Activated CD8-positive, alpha-beta T cell treated with anti-CD3 and anti-CD28 coated beads for 36 hours (primary cell): ENCODE measurements at regions not wholly inside any gene's neighbourhood (a gene's known extent, or its start where the extent isn't known, plus 50 kb on each side); places are given as distances from the start of the nearest gene placed in this dataset.

Source experiments
- ATAC-seq: fragments of 200-7000 bp; cut with Tn5 transposase; one replicate; pipeline ENCODE4 v1.10.0; 2021; ENCODE audit warnings: mild to moderate bottlenecking, moderate library complexity
- CTCF ChIA-PET: fragments of 350-600 bp; sonication (Branson Sonifier 250); formaldehyde crosslinking; loops from one replicate; lab custom pipeline; 2021; ENCODE audit warnings: antibody characterized with exemption; lab: Charles Lee
- POLR2A ChIA-PET: fragments of 350-600 bp; sonication (Branson Sonifier 250); formaldehyde crosslinking; loops from one replicate; lab custom pipeline; 2021; ENCODE audit warnings: antibody characterized with exemption; lab: Charles Lee
- DNase-seq: peaks from one replicate; pipeline ENCODE4 v3.0.0-alpha.2; 2020
- H3K27ac Mint-ChIP-seq: one replicate; pipeline ENCODE4 v1.8.0; 2021; ENCODE audit warnings: mild to moderate bottlenecking, mixed read lengths
- H3K27me3 Mint-ChIP-seq: one replicate; pipeline ENCODE4 v1.8.0; 2021; ENCODE audit warnings: mixed read lengths
- H3K36me3 Mint-ChIP-seq: one replicate; pipeline ENCODE4 v1.8.0; 2021; ENCODE audit warnings: low read depth, mixed read lengths
- H3K4me1 Mint-ChIP-seq: one replicate; pipeline ENCODE4 v1.8.0; 2021; ENCODE audit warnings: low read depth, mixed read lengths
- H3K4me3 Mint-ChIP-seq: one replicate; pipeline ENCODE4 v1.8.0; 2021; ENCODE audit warnings: mild to moderate bottlenecking, moderate library complexity, mixed read lengths
- H3K9me3 Mint-ChIP-seq: one replicate; pipeline ENCODE4 v1.8.0; 2021; ENCODE audit warnings: mixed read lengths
- intact Hi-C: fragments of 100-400 bp; cut with micrococcal nuclease; formaldehyde crosslinking; loops from one replicate; pipeline ENCODE4 v1.10.0; 2022
- TF ChIP-seq, protein P1 (sequence below): fragments of 200-600 bp; IDR thresholded peaks from one replicate; pipeline ENCODE4 v1.8.0; 2022; ENCODE audit warnings: antibody characterized with exemption, mild to moderate bottlenecking

DNA sequence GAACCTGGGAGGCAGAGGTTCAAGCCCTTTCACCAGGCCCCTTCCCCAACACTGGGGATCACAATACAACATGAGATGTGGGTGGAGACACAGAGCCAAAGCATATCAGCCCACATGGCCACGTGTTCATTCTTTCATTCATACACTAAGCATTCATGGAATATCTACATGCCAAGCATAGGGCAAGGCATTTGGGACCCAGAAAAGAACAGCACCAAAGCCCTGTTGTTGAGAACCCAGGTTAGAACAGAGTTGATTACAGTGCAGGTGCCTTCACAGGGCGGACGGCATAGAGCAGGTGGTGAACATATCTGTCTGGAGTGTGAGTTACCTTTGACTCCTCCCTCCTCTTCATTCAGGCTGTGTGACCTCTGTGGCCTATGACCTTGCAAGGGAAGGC lies 159.4 kb upstream of the GSC start:
- DNase-seq = no peak
- intact Hi-C loops = no loop called here
- H3K4me3 Mint-ChIP-seq = no peak overlapping the region
- no peaks in the 10 kb centered on the region for H3K27me3 Mint-ChIP-seq
- no peak overlapping the region for H3K27ac Mint-ChIP-seq
- no peaks in the 10 kb centered on the region for H3K4me1 Mint-ChIP-seq
- ChIA-PET POLR2A (no interaction called here), CTCF (no interaction called here)
- ATAC-seq = no peak
- no peaks in the 10 kb centered on the region for H3K36me3 Mint-ChIP-seq
- H3K9me3 Mint-ChIP-seq = no peaks in the 10 kb centered on the region
- TF ChIP-seq, protein P1, sequence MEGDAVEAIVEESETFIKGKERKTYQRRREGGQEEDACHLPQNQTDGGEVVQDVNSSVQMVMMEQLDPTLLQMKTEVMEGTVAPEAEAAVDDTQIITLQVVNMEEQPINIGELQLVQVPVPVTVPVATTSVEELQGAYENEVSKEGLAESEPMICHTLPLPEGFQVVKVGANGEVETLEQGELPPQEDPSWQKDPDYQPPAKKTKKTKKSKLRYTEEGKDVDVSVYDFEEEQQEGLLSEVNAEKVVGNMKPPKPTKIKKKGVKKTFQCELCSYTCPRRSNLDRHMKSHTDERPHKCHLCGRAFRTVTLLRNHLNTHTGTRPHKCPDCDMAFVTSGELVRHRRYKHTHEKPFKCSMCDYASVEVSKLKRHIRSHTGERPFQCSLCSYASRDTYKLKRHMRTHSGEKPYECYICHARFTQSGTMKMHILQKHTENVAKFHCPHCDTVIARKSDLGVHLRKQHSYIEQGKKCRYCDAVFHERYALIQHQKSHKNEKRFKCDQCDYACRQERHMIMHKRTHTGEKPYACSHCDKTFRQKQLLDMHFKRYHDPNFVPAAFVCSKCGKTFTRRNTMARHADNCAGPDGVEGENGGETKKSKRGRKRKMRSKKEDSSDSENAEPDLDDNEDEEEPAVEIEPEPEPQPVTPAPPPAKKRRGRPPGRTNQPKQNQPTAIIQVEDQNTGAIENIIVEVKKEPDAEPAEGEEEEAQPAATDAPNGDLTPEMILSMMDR = no peak

DNA sequence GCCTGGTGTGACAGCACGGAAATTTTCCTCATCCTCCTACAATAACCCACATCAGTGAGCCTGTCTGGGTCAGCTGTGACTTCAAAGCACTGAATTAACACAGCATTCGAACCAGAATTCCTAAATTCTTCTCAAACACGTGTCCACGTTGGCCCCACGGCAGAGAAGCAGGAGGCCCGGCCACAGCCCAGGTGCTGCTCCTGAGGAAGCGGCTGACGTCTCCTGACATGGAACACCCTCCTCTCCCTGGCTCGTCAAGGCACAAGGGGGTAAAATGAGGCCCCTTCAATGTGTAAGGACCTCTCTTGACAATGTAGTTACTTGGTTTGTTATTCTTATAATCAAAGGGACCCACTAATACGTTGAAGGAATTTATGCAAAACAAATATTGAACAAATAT lies 156.3 kb upstream of the GSC start:
- no peaks in the 10 kb centered on the region for H3K36me3 Mint-ChIP-seq
- TF ChIP-seq, protein P1 = no peak
- no peaks in the 10 kb centered on the region for H3K4me1 Mint-ChIP-seq
- ATAC-seq (no peak), DNase-seq (no peak)
- no peaks in the 10 kb centered on the region for H3K9me3 Mint-ChIP-seq
- ChIA-PET POLR2A (no interaction called here), CTCF (no interaction called here)
- H3K4me3 Mint-ChIP-seq = no peak overlapping the region
- no peak overlapping the region for H3K27ac Mint-ChIP-seq
- H3K27me3 Mint-ChIP-seq = no peaks in the 10 kb centered on the region
- intact Hi-C loops = no loop called here

DNA sequence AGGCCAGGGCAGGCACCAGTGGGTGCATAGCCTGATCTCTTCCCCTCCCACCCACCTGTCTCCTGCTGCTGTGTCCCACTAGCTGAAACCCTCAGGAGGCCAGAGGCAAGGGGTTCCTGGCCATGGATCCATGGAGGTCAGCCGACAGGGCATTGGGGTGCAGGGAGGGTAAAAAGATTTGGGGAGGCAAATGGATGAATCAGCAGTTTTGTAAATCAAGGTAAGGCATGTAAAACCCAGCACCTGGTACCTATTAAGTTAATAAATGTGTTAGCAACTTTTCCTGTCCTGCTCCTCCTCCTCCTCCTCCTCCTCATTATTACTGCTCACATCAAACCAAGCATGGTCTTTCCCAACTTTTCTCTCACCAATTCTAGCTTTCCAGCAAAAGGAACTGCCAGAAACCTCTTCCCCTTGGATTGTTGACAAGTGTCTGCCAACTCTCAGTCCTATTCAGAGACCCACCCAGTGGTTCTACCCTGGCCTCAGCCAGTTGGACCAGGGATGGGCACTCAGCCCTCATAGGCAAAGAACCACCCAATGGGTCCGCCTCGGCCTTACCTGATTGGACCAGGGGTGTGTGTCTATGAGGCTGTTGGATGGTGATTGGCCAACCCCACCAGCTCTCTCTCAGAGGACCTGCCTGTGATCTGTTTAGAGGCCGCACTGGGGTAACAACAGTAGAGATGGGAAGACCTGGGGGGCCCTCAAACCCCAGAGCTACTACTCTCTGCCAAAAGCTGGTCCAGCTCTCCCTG lies 155.7 kb upstream of the GSC start:
- POLR2A ChIA-PET = no interaction called here
- H3K27me3 Mint-ChIP-seq = no peaks in the 10 kb centered on the region
- no peaks in the 10 kb centered on the region for H3K36me3 Mint-ChIP-seq
- ATAC-seq = no peak
- TF ChIP-seq, protein P1 = no peak
- intact Hi-C loops = no loop called here
- no peaks in the 10 kb centered on the region for H3K9me3 Mint-ChIP-seq
- CTCF ChIA-PET = no interaction called here
- H3K4me3 Mint-ChIP-seq = no peak overlapping the region
- no peak for DNase-seq
- no peak overlapping the region for H3K27ac Mint-ChIP-seq
- H3K4me1 Mint-ChIP-seq = no peaks in the 10 kb centered on the region

DNA sequence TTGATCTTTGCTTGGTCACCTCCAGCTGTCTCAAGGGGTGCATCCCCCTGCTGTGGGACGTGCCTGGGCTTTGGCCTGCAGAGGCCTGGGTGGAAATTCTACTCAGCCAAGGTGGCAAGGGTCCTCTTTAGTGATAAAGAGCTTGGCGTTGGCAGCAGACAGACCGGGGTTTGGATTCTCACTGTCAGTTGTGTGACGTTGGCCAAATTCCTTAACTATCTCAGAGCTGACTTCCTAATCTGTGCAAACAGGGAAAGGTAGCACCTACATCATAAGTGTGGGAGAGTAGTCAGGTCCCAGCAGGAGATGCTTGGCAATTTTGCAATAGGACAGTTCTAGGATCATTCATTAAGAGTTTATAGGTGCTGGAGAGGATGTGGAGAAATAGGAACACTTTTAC lies 154.3 kb upstream of the GSC start:
- ChIA-PET POLR2A (no interaction called here), CTCF (no interaction called here)
- intact Hi-C loops = no loop called here
- Mint-ChIP-seq H3K36me3 (no peaks in the 10 kb centered on the region), H3K9me3 (no peaks in the 10 kb centered on the region), H3K4me1 (no peaks in the 10 kb centered on the region), H3K27ac (no peak overlapping the region), H3K27me3 (no peaks in the 10 kb centered on the region), H3K4me3 (no peak overlapping the region)
- ATAC-seq (no peak), DNase-seq (no peak)
- TF ChIP-seq, protein P1 = no peak

DNA sequence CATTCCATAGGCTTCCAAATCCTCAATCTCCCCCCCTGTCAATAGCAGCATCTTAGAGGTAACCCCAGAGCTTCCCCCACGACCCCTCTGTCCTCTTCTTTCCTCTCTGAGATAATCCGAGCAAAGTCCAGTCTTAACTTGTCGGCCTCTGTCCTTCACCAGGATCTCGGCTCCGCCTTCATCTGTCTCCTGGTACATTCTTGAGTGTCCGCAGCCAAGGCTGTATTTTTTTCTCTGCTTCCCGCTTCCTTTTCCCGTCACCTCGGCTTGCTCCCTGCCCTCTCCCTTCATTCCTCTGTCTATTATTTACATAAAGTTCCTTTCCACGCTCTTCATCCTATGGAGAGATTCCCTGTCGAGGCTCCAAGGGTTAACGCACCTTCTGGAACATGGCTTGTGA lies 153.9 kb upstream of the GSC start:
- TF ChIP-seq, protein P1 = no peak
- H3K4me3 Mint-ChIP-seq = no peak overlapping the region
- no peak for DNase-seq
- ChIA-PET CTCF (no interaction called here), POLR2A (no interaction called here)
- no peaks in the 10 kb centered on the region for H3K4me1 Mint-ChIP-seq
- ATAC-seq = no peak
- no peaks in the 10 kb centered on the region for H3K36me3 Mint-ChIP-seq
- H3K9me3 Mint-ChIP-seq = no peaks in the 10 kb centered on the region
- no peak overlapping the region for H3K27ac Mint-ChIP-seq
- H3K27me3 Mint-ChIP-seq = no peaks in the 10 kb centered on the region
- intact Hi-C loops = no loop called here
